ENCODE measurements at regions not wholly inside any gene's neighbourhood (a gene's known extent, or its start where the extent isn't known, plus 50 kb on each side); places are given as distances from the start of the nearest gene placed in this dataset.

GRCh38 chr10:123506455-123506854 lies 159.7 kb upstream of the GPR26 start:
- in situ Hi-C loops (cut with MboI; ENCODE audit: low sequenced_read_pairs), result no loop called here
- Histone ChIP-seq H3K4me1 (no peaks in the 10 kb centered on the region), H3K4me3 (no peak overlapping the region)

GRCh38 chr10:123507298-123507697 lies 158.9 kb upstream of the GPR26 start:
- Histone ChIP-seq H3K9me3 (no peaks in the 10 kb centered on the region), H3K27me3 (ENCODE audit: low read depth) (no peaks in the 10 kb centered on the region), H3K36me3 (replicated peaks) (no peaks in the 10 kb centered on the region), H3K4me1 (no peaks in the 10 kb centered on the region), H3K4me3 (no peak overlapping the region)
- in situ Hi-C loops (cut with MboI; ENCODE audit: low sequenced_read_pairs), result no loop called here
- DNase-seq (ENCODE audit: low spot score in 2 of 2), result no peak

More at GRCh38 chr10:123506455-123506854, 159.7 kb upstream of the GPR26 start:
- Histone ChIP-seq H3K27me3 (ENCODE audit: low read depth) (no peaks in the 10 kb centered on the region), H3K36me3 (replicated peaks) (no peaks in the 10 kb centered on the region), H3K9me3 (no peaks in the 10 kb centered on the region)
- no peak for DNase-seq (ENCODE audit: low spot score in 2 of 2)

- Histone ChIP-seq H3K9me3 (no peaks in the 10 kb centered on the region), H3K4me1 (no peaks in the 10 kb centered on the region), H3K27me3 (ENCODE audit: low read depth) (no peaks in the 10 kb centered on the region), H3K4me3 (no peak overlapping the region), H3K36me3 (replicated peaks) (no peaks in the 10 kb centered on the region)
- no peak for DNase-seq (ENCODE audit: low spot score in 2 of 2)
- in situ Hi-C loops (cut with MboI; ENCODE audit: low sequenced_read_pairs), result no loop called here
These were observed 156.8 kb upstream of the GPR26 start for GRCh38 chr10:123509338-123509737.

- no peaks in the 10 kb centered on the region for H3K36me3 ChIP-seq (replicated peaks)
- H3K4me3 ChIP-seq, result no peak overlapping the region
- no peaks in the 10 kb centered on the region for H3K4me1 ChIP-seq
- no peaks in the 10 kb centered on the region for H3K27me3 ChIP-seq (ENCODE audit: low read depth)
- in situ Hi-C loops (cut with MboI; ENCODE audit: low sequenced_read_pairs), result no loop called here
- H3K9me3 ChIP-seq, result no peaks in the 10 kb centered on the region
- no peak for DNase-seq (ENCODE audit: low spot score in 2 of 2)
These were observed 153.0 kb upstream of the GPR26 start for GRCh38 chr10:123512901-123513775.

- in situ Hi-C loops (cut with MboI; ENCODE audit: low sequenced_read_pairs), result no loop called here
- no peak overlapping the region for H3K4me3 ChIP-seq
- H3K9me3 ChIP-seq, result no peaks in the 10 kb centered on the region
- no peaks in the 10 kb centered on the region for H3K4me1 ChIP-seq
- H3K27me3 ChIP-seq (ENCODE audit: low read depth), result no peaks in the 10 kb centered on the region
- DNase-seq (ENCODE audit: low spot score in 2 of 2), result no peak
- no peaks in the 10 kb centered on the region for H3K36me3 ChIP-seq (replicated peaks)
These were observed 152.3 kb upstream of the GPR26 start for GRCh38 chr10:123513870-123514269.

GRCh38 chr10:123514996-123515395 lies 151.2 kb upstream of the GPR26 start:
- Histone ChIP-seq H3K4me1 (no peaks in the 10 kb centered on the region), H3K36me3 (replicated peaks) (no peaks in the 10 kb centered on the region), H3K4me3 (no peak overlapping the region), H3K27me3 (ENCODE audit: low read depth) (no peaks in the 10 kb centered on the region), H3K9me3 (no peaks in the 10 kb centered on the region)
- in situ Hi-C loops (cut with MboI; ENCODE audit: low sequenced_read_pairs), result no loop called here
- no peak for DNase-seq (ENCODE audit: low spot score in 2 of 2)

GRCh38 chr10:123515661-123516060 lies 150.5 kb upstream of the GPR26 start:
- Histone ChIP-seq H3K4me3 (no peak overlapping the region), H3K9me3 (no peaks in the 10 kb centered on the region), H3K27me3 (ENCODE audit: low read depth) (no peaks in the 10 kb centered on the region), H3K36me3 (replicated peaks) (no peaks in the 10 kb centered on the region), H3K4me1 (no peaks in the 10 kb centered on the region)
- DNase-seq (ENCODE audit: low spot score in 2 of 2), result no peak
- in situ Hi-C loops (cut with MboI; ENCODE audit: low sequenced_read_pairs), result no loop called here

GRCh38 chr10:123516291-123516690 lies 149.9 kb upstream of the GPR26 start:
- Histone ChIP-seq H3K4me1 (no peaks in the 10 kb centered on the region), H3K9me3 (no peaks in the 10 kb centered on the region), H3K4me3 (no peak overlapping the region), H3K36me3 (replicated peaks) (no peaks in the 10 kb centered on the region), H3K27me3 (ENCODE audit: low read depth) (no peaks in the 10 kb centered on the region)
- DNase-seq (ENCODE audit: low spot score in 2 of 2), result no peak
- in situ Hi-C loops (cut with MboI; ENCODE audit: low sequenced_read_pairs), result no loop called here

- no peaks in the 10 kb centered on the region for H3K9me3 ChIP-seq
- H3K4me1 ChIP-seq, result no peaks in the 10 kb centered on the region
- DNase-seq (ENCODE audit: low spot score in 2 of 2), result no peak
- in situ Hi-C loops (cut with MboI; ENCODE audit: low sequenced_read_pairs), result no loop called here
- H3K27me3 ChIP-seq (ENCODE audit: low read depth), result no peaks in the 10 kb centered on the region
- no peak overlapping the region for H3K4me3 ChIP-seq
- H3K36me3 ChIP-seq (replicated peaks), result no peaks in the 10 kb centered on the region
These were observed 148.7 kb upstream of the GPR26 start for GRCh38 chr10:123517426-123517825.

GRCh38 chr10:123517901-123518300 lies 148.3 kb upstream of the GPR26 start:
- no peaks in the 10 kb centered on the region for H3K36me3 ChIP-seq (replicated peaks)
- no peaks in the 10 kb centered on the region for H3K27me3 ChIP-seq (ENCODE audit: low read depth)
- no peak for DNase-seq (ENCODE audit: low spot score in 2 of 2)
- H3K4me3 ChIP-seq, result no peak overlapping the region
- H3K4me1 ChIP-seq, result no peaks in the 10 kb centered on the region
- in situ Hi-C loops (cut with MboI; ENCODE audit: low sequenced_read_pairs), result no loop called here
- H3K9me3 ChIP-seq, result no peaks in the 10 kb centered on the region

GRCh38 chr10:123518765-123519164 lies 147.4 kb upstream of the GPR26 start:
- H3K4me1 ChIP-seq, result no peaks in the 10 kb centered on the region
- no peaks in the 10 kb centered on the region for H3K9me3 ChIP-seq
- H3K27me3 ChIP-seq (ENCODE audit: low read depth), result no peaks in the 10 kb centered on the region
- no peak for DNase-seq (ENCODE audit: low spot score in 2 of 2)
- no peak overlapping the region for H3K4me3 ChIP-seq
- H3K36me3 ChIP-seq (replicated peaks), result no peaks in the 10 kb centered on the region
- in situ Hi-C loops (cut with MboI; ENCODE audit: low sequenced_read_pairs), result no loop called here

GRCh38 chr10:123519861-123520260 lies 146.3 kb upstream of the GPR26 start:
- Histone ChIP-seq H3K36me3 (replicated peaks) (no peaks in the 10 kb centered on the region), H3K9me3 (no peaks in the 10 kb centered on the region), H3K4me3 (no peak overlapping the region), H3K27me3 (ENCODE audit: low read depth) (no peaks in the 10 kb centered on the region), H3K4me1 (no peaks in the 10 kb centered on the region)
- in situ Hi-C loops (cut with MboI; ENCODE audit: low sequenced_read_pairs), result no loop called here
- DNase-seq (ENCODE audit: low spot score in 2 of 2), result no peak

- H3K4me1 ChIP-seq, result no peaks in the 10 kb centered on the region
- in situ Hi-C loops (cut with MboI; ENCODE audit: low sequenced_read_pairs), result no loop called here
- H3K9me3 ChIP-seq, result no peaks in the 10 kb centered on the region
- no peak overlapping the region for H3K4me3 ChIP-seq
- H3K27me3 ChIP-seq (ENCODE audit: low read depth), result no peaks in the 10 kb centered on the region
- no peaks in the 10 kb centered on the region for H3K36me3 ChIP-seq (replicated peaks)
- DNase-seq (ENCODE audit: low spot score in 2 of 2), result no peak
These were observed 145.1 kb upstream of the GPR26 start for GRCh38 chr10:123521076-123521475.

- in situ Hi-C loops (cut with MboI; ENCODE audit: low sequenced_read_pairs), result no loop called here
- no peaks in the 10 kb centered on the region for H3K36me3 ChIP-seq (replicated peaks)
- H3K9me3 ChIP-seq, result no peaks in the 10 kb centered on the region
- DNase-seq (ENCODE audit: low spot score in 2 of 2), result no peak
- no peaks in the 10 kb centered on the region for H3K27me3 ChIP-seq (ENCODE audit: low read depth)
- no peaks in the 10 kb centered on the region for H3K4me1 ChIP-seq
- H3K4me3 ChIP-seq, result no peak overlapping the region
These were observed 144.6 kb upstream of the GPR26 start for GRCh38 chr10:123521556-123521955.
